ENCODE measurements at regions not wholly inside any gene's neighbourhood (a gene's known extent, or its start where the extent isn't known, plus 50 kb on each side); places are given as distances from the start of the nearest gene placed in this dataset.

DNA sequence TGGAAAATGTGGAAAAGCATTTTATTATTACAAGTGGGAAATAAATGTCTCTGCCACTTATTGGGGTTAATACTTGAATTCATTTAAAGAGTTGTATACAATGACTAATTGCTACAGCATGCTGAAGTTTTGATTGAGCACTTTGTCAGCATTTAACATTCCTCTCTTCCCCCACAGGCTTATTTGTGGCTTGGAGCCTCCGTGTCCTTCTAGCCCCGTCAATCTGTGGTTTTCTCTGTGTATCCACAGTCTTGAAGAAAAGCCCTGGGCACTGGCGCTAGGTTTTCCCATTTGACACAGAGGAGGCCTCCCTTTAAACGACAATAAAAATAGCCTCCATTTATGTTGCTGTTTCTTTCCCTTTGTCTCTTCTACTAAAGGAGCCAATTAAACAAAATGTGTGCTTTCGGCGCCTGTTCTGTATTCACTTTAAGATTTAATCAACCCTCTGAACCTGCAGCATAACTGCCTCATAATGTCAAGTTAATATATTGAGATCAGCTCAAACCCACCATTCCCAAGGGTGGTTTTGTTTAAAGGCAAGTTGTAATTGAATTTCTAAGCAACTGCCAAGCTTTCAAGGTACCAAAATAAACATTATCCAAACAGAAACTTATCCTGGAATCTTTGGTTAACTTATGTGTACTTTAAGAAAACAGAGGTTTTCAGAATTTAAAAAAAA is 92.9 kb upstream of the ADRA1D start:
- no peak for DNase-seq
- WGBS (ENCODE audit: insufficient coverage, low lambda C conversion rate), result 60% methylated on average over 1 of the region's 6 CpGs
- H3K27ac ChIP-seq (ENCODE audit: low read length), result no peak overlapping the region

DNA sequence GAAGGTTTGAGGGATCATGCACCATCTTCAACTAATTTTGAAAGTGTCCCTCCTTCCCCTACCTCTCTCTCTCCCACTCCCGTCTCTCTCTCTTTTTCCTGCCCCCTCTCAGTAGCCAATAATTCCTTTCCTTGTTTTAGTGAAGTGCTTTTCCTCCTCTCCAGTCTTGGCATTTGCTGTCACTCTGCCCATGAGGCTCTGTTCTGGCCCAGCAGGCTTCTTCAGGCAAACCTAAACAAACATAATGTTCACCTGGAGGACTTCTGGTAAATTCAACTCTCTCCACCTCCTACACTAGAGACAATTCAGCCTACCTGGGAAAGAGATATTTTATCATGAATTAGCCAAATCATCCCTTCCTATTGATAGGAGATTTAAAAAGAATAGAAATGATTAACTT is 86.6 kb upstream of the ADRA1D start:
- WGBS (ENCODE audit: insufficient coverage, low lambda C conversion rate), result 80% methylated on average over 1 of the region's 1 CpG
- no peaks in the 10 kb centered on the region for H3K27me3 ChIP-seq (ENCODE audit: control insufficient read depth, insufficient read depth, low read length)
- no peaks in the 10 kb centered on the region for H3K36me3 ChIP-seq (ENCODE audit: control insufficient read depth, insufficient read depth, low read length)
- no peak for DNase-seq
- no peak overlapping the region for H3K27ac ChIP-seq (ENCODE audit: low read length)
- H3K9me3 ChIP-seq (ENCODE audit: control insufficient read depth, low read depth, low read length), result no peaks in the 10 kb centered on the region
- H3K4me3 ChIP-seq (ENCODE audit: low read length), result no peak overlapping the region
- H3K4me1 ChIP-seq (ENCODE audit: control insufficient read depth, insufficient read depth, low read length), result no peaks in the 10 kb centered on the region

More for the DNA sequence above, 92.9 kb upstream of the ADRA1D start:
- no peak overlapping the region for H3K4me3 ChIP-seq (ENCODE audit: low read length)
- H3K9me3 ChIP-seq (ENCODE audit: control insufficient read depth, low read depth, low read length), result no peaks in the 10 kb centered on the region
- peaks cover 4% of the 10 kb centered on the region for H3K27me3 ChIP-seq (ENCODE audit: control insufficient read depth, insufficient read depth, low read length)
- no peaks in the 10 kb centered on the region for H3K4me1 ChIP-seq (ENCODE audit: control insufficient read depth, insufficient read depth, low read length)
- no peaks in the 10 kb centered on the region for H3K36me3 ChIP-seq (ENCODE audit: control insufficient read depth, insufficient read depth, low read length)

DNA sequence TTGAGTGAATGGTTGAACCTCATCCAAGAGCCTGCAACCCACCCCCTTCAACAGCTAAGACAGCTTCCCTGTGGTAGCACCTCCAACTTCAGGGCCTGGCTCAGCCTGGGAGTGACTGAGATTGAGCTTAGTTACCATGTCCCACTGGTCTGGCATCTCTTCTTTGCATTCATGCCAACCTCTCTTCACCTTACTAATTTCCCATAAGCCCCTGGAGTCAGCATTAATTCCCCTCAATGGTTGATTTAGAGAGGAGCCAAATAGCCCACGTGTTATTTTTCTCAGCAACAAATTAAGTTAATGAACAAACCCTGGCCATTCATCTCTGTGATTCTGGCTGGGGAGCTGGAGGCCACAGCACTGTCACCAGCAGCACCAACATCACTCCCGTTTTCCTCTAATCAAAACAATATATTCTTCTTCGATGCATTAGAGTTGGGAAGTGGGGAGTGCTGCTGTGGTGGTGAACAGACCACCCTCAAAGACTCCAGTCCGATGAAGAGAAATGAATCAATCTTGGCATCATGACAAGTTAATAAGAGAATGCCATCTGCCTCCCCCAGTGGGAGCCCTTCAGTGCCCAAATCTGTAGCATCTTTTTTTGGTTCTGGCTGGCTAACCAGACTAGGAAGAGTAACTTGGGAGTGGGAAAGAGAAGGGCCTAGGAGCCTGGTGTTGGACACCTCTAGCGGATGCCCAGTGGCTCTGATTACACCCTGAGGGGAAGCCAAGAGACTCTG is 83.2 kb upstream of the ADRA1D start:
- Histone ChIP-seq H3K27ac (ENCODE audit: low read length) (no peak overlapping the region), H3K9me3 (ENCODE audit: control insufficient read depth, low read depth, low read length) (no peaks in the 10 kb centered on the region), H3K4me1 (ENCODE audit: control insufficient read depth, insufficient read depth, low read length) (no peaks in the 10 kb centered on the region), H3K4me3 (ENCODE audit: low read length) (no peak overlapping the region), H3K27me3 (ENCODE audit: control insufficient read depth, insufficient read depth, low read length) (no peaks in the 10 kb centered on the region), H3K36me3 (ENCODE audit: control insufficient read depth, insufficient read depth, low read length) (no peaks in the 10 kb centered on the region)
- no peak for DNase-seq
- no CpG with 5 or more reads among the region's 5 CpGs for WGBS (ENCODE audit: insufficient coverage, low lambda C conversion rate)

DNA sequence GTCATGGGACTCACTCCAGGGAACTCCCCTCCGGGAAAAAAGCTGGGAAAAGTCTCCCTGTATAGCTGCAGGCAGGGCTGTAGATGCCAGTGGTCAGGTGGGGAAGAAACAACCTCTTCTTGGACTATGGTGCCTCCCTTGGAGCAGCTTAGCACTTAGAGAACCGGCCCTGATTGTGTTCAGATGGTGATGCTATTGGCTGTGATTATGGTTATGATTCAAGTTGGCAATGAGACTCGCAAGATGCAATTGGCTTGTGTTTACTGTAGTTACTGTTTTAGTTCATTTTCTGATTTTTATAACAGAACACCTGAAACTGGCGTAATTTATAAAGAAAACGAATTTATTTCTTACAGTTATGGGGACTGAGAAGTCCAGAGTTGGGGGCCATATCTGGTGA is 80.9 kb upstream of the ADRA1D start:
- no peaks in the 10 kb centered on the region for H3K27me3 ChIP-seq (ENCODE audit: control insufficient read depth, insufficient read depth, low read length)
- no peak for DNase-seq
- no CpG with 5 or more reads among the region's 5 CpGs for WGBS (ENCODE audit: insufficient coverage, low lambda C conversion rate)
- H3K36me3 ChIP-seq (ENCODE audit: control insufficient read depth, insufficient read depth, low read length), result no peaks in the 10 kb centered on the region
- H3K9me3 ChIP-seq (ENCODE audit: control insufficient read depth, low read depth, low read length), result no peaks in the 10 kb centered on the region
- H3K4me3 ChIP-seq (ENCODE audit: low read length), result no peak overlapping the region
- no peak overlapping the region for H3K27ac ChIP-seq (ENCODE audit: low read length)
- H3K4me1 ChIP-seq (ENCODE audit: control insufficient read depth, insufficient read depth, low read length), result no peaks in the 10 kb centered on the region

DNA sequence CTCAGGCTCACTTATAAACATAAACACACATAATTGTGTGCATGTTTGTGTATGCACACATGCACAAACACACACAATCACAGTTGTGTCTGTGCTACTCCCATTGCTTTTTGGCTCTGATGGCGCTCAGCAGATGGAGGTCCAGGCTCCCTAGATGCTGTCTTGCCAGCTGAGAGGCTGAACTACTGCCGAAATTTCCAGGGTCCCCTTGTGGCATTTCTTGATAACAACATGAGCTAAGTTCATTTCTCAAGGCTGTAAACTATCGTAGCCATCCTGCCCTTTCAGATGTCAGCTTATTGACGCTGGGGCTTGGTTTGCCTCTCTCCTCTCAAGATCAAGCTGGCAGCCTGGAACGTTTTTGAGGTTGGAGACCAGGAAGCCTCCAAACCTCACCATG is 80.1 kb upstream of the ADRA1D start:
- Histone ChIP-seq H3K27ac (ENCODE audit: low read length) (no peak overlapping the region), H3K27me3 (ENCODE audit: control insufficient read depth, insufficient read depth, low read length) (no peaks in the 10 kb centered on the region), H3K9me3 (ENCODE audit: control insufficient read depth, low read depth, low read length) (no peaks in the 10 kb centered on the region), H3K4me1 (ENCODE audit: control insufficient read depth, insufficient read depth, low read length) (no peaks in the 10 kb centered on the region), H3K36me3 (ENCODE audit: control insufficient read depth, insufficient read depth, low read length) (no peaks in the 10 kb centered on the region), H3K4me3 (ENCODE audit: low read length) (no peak overlapping the region)
- WGBS (ENCODE audit: insufficient coverage, low lambda C conversion rate), result no CpG with 5 or more reads among the region's 5 CpGs
- DNase-seq, result no peak

DNA sequence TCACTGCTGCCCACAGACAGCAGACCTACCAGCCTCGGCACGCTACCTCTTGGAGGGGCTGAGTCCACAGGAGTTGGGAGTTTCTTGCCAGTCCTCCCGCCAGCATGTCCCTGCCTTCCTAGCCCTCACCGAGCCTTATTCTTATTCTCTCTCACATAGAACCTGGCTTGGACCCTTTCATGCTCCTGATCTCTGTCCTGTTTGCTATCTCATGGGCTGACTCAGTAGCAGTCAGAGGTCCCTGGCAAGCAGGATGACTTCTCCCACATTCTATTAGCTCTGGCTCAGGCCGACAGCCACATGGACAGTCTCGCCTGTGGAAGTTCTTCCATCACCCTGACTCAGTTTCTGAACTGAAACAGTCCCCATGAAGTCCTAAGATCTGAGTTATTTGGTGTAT is 79.5 kb upstream of the ADRA1D start:
- Histone ChIP-seq H3K27me3 (ENCODE audit: control insufficient read depth, insufficient read depth, low read length) (no peaks in the 10 kb centered on the region), H3K27ac (ENCODE audit: low read length) (no peak overlapping the region), H3K9me3 (ENCODE audit: control insufficient read depth, low read depth, low read length) (no peaks in the 10 kb centered on the region), H3K36me3 (ENCODE audit: control insufficient read depth, insufficient read depth, low read length) (no peaks in the 10 kb centered on the region), H3K4me3 (ENCODE audit: low read length) (no peak overlapping the region), H3K4me1 (ENCODE audit: control insufficient read depth, insufficient read depth, low read length) (no peaks in the 10 kb centered on the region)
- no CpG with 5 or more reads among the region's 6 CpGs for WGBS (ENCODE audit: insufficient coverage, low lambda C conversion rate)
- DNase-seq, result no peak

DNA sequence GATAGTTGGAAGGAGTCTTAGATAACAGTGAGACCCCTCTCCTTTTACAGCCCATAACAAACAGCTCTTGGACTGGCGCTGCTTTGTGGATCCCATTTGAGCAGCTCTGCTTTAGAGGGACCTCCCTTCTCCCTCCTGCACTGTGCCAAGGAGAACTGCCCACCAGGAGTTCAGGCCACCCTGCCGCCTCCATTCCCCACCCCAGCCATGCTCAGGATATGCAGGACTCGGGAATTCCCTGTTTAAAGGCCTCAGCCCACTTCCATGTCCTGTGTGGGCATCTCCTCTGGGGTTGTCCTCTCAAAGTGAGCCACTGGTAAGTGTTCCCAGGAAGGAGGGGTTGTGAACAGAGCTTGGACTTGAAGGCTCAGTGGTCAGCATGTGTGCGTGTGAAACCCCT is 78.9 kb upstream of the ADRA1D start:
- DNase-seq, result no peak
- no peaks in the 10 kb centered on the region for H3K9me3 ChIP-seq (ENCODE audit: control insufficient read depth, low read depth, low read length)
- no peak overlapping the region for H3K27ac ChIP-seq (ENCODE audit: low read length)
- H3K4me3 ChIP-seq (ENCODE audit: low read length), result no peak overlapping the region
- no CpG with 5 or more reads among the region's 4 CpGs for WGBS (ENCODE audit: insufficient coverage, low lambda C conversion rate)
- H3K36me3 ChIP-seq (ENCODE audit: control insufficient read depth, insufficient read depth, low read length), result no peaks in the 10 kb centered on the region
- H3K4me1 ChIP-seq (ENCODE audit: control insufficient read depth, insufficient read depth, low read length), result no peaks in the 10 kb centered on the region
- H3K27me3 ChIP-seq (ENCODE audit: control insufficient read depth, insufficient read depth, low read length), result no peaks in the 10 kb centered on the region

DNA sequence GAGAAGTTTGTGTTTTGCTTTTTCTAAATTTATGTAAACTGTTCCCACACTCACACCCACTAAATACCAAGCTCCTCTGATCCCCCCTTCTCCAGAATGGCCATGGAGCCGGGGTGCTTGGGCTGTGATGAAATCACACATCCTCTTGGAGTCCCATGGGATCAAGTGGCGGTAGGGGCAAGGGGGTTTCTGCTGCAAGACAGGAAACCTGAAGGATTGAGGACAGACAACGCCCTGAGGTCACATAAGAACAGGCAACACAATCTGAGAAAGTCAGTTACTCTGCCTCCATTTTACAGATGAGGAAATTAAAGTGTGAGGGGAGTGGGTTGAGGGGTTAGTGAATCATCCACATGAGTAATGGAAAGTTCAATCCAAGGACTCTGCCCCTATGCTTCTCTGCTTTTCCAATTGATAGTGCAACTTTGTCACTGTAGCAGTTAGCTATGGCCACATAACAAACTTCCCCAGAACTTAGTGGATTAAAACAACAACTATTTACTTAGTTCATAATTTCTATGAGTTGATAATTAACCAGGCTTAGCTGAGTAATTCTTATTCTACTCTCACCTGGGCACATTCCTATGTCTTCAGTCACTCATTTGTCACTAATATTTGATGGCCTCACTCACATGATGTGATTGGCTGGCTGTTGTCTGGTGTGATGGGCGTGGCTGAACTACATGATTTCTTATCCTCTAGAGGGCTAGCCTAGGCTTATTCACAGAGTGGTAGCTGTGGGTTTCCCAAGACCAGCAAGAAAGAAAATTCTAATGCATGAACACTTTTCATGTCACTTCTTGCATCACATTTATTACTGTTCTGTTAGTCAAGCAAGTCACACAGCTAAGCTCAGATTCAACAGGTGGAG is 77.3 kb upstream of the ADRA1D start:
- no peaks in the 10 kb centered on the region for H3K4me1 ChIP-seq (ENCODE audit: control insufficient read depth, insufficient read depth, low read length)

DNA sequence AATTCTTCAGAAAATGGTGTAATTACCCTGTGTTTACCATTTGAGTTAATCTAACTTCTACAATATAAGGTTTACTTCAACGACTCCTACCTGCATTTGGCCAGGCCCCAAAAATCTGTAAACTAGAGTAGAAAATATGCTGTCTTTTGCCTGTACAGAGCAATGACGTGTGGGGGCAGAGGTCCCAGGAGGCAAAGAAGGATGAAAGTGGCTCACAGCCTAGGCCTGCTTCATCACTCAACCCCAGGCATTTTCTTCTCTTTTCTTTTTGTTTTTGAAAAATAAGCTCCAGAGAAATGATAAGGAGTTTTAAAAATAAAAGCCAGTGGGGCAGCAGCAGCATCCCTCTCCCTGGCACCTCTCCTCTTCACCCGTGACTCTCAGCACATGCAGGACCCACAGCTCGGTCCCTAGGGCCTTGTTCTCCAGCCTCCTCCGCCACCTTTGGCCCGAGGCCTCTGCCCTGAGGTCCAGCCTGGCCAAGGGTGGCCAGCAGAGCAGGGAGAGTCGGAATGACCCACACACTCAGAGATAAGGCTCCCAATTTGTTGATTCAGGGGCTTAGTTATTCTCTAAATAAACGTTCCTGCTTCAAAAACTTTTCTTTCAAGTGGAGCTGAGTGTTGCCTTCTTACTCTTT is 76.6 kb upstream of the ADRA1D start:
- Histone ChIP-seq H3K4me1 (ENCODE audit: control insufficient read depth, insufficient read depth, low read length) (no peaks in the 10 kb centered on the region), H3K27ac (ENCODE audit: low read length) (no peak overlapping the region), H3K27me3 (ENCODE audit: control insufficient read depth, insufficient read depth, low read length) (no peaks in the 10 kb centered on the region), H3K4me3 (ENCODE audit: low read length) (no peak overlapping the region), H3K9me3 (ENCODE audit: control insufficient read depth, low read depth, low read length) (no peaks in the 10 kb centered on the region), H3K36me3 (ENCODE audit: control insufficient read depth, insufficient read depth, low read length) (no peaks in the 10 kb centered on the region)
- no peak for DNase-seq
- no CpG with 5 or more reads among the region's 8 CpGs for WGBS (ENCODE audit: insufficient coverage, low lambda C conversion rate)

More for the DNA sequence above, 77.3 kb upstream of the ADRA1D start:
- Histone ChIP-seq H3K27ac (ENCODE audit: low read length) (no peak overlapping the region), H3K36me3 (ENCODE audit: control insufficient read depth, insufficient read depth, low read length) (no peaks in the 10 kb centered on the region), H3K27me3 (ENCODE audit: control insufficient read depth, insufficient read depth, low read length) (no peaks in the 10 kb centered on the region), H3K9me3 (ENCODE audit: control insufficient read depth, low read depth, low read length) (no peaks in the 10 kb centered on the region), H3K4me3 (ENCODE audit: low read length) (no peak overlapping the region)
- DNase-seq, result no peak
- WGBS (ENCODE audit: insufficient coverage, low lambda C conversion rate), result no CpG with 5 or more reads among the region's 4 CpGs

DNA sequence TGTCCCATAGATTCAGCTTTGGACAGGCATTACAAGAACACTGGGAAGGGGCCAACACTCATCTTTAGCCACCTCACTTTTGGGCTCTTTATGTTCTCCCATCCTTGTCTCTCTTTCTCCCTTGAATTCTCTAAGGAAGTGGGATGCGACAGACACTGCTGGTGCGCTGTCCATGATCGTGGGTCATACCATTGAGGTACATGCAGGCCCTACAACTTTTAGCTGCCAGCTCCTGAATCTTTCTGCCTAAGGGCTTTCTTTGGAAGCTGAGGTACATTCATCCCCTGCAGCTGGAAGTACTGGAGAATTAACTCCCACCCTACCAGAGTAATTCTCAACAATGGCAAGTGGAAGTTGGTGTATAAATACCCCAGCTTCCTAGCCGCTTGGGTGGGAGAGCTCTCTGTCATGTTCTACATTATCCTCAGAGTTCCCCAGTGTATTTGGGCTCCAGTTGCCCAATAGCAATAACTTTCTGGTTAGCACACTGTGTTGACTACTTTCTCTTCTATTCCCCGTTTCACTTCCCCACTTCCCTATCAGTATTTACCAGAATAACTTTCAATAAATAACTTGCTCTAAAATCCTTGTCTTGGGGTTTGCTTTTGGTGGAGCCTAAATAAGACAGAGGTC is 75.6 kb upstream of the ADRA1D start:
- H3K36me3 ChIP-seq (ENCODE audit: control insufficient read depth, insufficient read depth, low read length), result no peaks in the 10 kb centered on the region
- 70% methylated on average over 1 of the region's 5 CpGs for WGBS (ENCODE audit: insufficient coverage, low lambda C conversion rate)
- no peak overlapping the region for H3K4me3 ChIP-seq (ENCODE audit: low read length)
- H3K27ac ChIP-seq (ENCODE audit: low read length), result no peak overlapping the region
- H3K9me3 ChIP-seq (ENCODE audit: control insufficient read depth, low read depth, low read length), result no peaks in the 10 kb centered on the region
- H3K27me3 ChIP-seq (ENCODE audit: control insufficient read depth, insufficient read depth, low read length), result no peaks in the 10 kb centered on the region
- H3K4me1 ChIP-seq (ENCODE audit: control insufficient read depth, insufficient read depth, low read length), result no peaks in the 10 kb centered on the region
- DNase-seq, result no peak
